ENCODE measurements at regions not wholly inside any gene's neighbourhood (a gene's known extent, or its start where the extent isn't known, plus 50 kb on each side); places are given as distances from the start of the nearest gene placed in this dataset.

- no peak for FAIRE-seq
- no peak for DNase-seq (ENCODE audit: insufficient read length, low spot score)
- no peak for TF ChIP-seq CTCF (IDR thresholded peaks at IDR 0.05; ENCODE audit: insufficient read depth, missing control alignments)
These were observed 256.8 kb downstream of the OLFM3 start for GRCh38 chr1:101739826-101740330.

GRCh38 chr1:101741910-101742309 lies 254.8 kb downstream of the OLFM3 start:
- FAIRE-seq (no peak), DNase-seq (ENCODE audit: insufficient read length, low spot score) (no peak)
- no peak for TF ChIP-seq CTCF (IDR thresholded peaks at IDR 0.05; ENCODE audit: insufficient read depth, missing control alignments)

GRCh38 chr1:101742509-101742908 lies 254.2 kb downstream of the OLFM3 start:
- FAIRE-seq = no peak
- no peak for TF ChIP-seq CTCF (IDR thresholded peaks at IDR 0.05; ENCODE audit: insufficient read depth, missing control alignments)

GRCh38 chr1:101745551-101746270 lies 251.0 kb downstream of the OLFM3 start:
- FAIRE-seq = no peak
- no peak for TF ChIP-seq CTCF (IDR thresholded peaks at IDR 0.05; ENCODE audit: insufficient read depth, missing control alignments)
- DNase-seq (ENCODE audit: insufficient read length, low spot score) = no peak

More at GRCh38 chr1:101742509-101742908, 254.2 kb downstream of the OLFM3 start:
- no peak for DNase-seq (ENCODE audit: insufficient read length, low spot score)

GRCh38 chr1:101748077-101748476 lies 248.6 kb downstream of the OLFM3 start:
- no peak for TF ChIP-seq CTCF (IDR thresholded peaks at IDR 0.05; ENCODE audit: insufficient read depth, missing control alignments)
- FAIRE-seq (no peak), DNase-seq (ENCODE audit: insufficient read length, low spot score) (no peak)

Measured in D721Med (cell line).